ENCODE measurements at regions not wholly inside any gene's neighbourhood (a gene's known extent, or its start where the extent isn't known, plus 50 kb on each side); places are given as distances from the start of the nearest gene placed in this dataset.

- ChIA-PET POLR2A (no interaction called here), CTCF (no interaction called here)
- H3K36me3 ChIP-seq (ENCODE audit: control insufficient read depth in 4 of 4, insufficient read depth in 4 of 4, low read length in 3 of 4): no peaks in the 10 kb centered on the region
- no CpG with 5 or more reads among the region's 6 CpGs for WGBS (ENCODE audit: insufficient coverage)
- no peak for DNase-seq
- H3K27me3 ChIP-seq (replicated peaks in 2 of 5; ENCODE audit: control insufficient read depth in 4 of 5, insufficient read depth in 5 of 5, low read length in 4 of 5): no peaks in the 10 kb centered on the region
- no peak overlapping the region for H3K4me3 ChIP-seq (ENCODE audit: control insufficient read depth in 1 of 7, extremely low read depth in 1 of 7, insufficient read depth in 4 of 7, low read depth in 2 of 7, low read length in 6 of 7)
- H3K9me3 ChIP-seq (ENCODE audit: control extremely low read depth in 1 of 5, control insufficient read depth in 4 of 5, insufficient read depth in 2 of 5, low read depth in 1 of 5, low read length in 4 of 5): no peaks in the 10 kb centered on the region
- H3K27ac ChIP-seq (ENCODE audit: insufficient read depth in 1 of 2, low read depth in 1 of 2, low read length in 2 of 2, poor library complexity in 1 of 2, severe bottlenecking in 2 of 2): no peak overlapping the region
- H3K4me1 ChIP-seq (ENCODE audit: control extremely low read depth in 1 of 4, control insufficient read depth in 4 of 4, insufficient read depth in 4 of 4, low read length in 3 of 4): no peaks in the 10 kb centered on the region
Measured at GRCh38 chrX:6803607-6804006, 268.7 kb upstream of the VCX3A start.

GRCh38 chrX:6793000-6793399 is 258.1 kb upstream of the VCX3A start:
- Histone ChIP-seq H3K27me3 (replicated peaks in 2 of 5; ENCODE audit: control insufficient read depth in 4 of 5, insufficient read depth in 5 of 5, low read length in 4 of 5) (no peaks in the 10 kb centered on the region), H3K4me1 (ENCODE audit: control extremely low read depth in 1 of 4, control insufficient read depth in 4 of 4, insufficient read depth in 4 of 4, low read length in 3 of 4) (no peaks in the 10 kb centered on the region), H3K27ac (ENCODE audit: insufficient read depth in 1 of 2, low read depth in 1 of 2, low read length in 2 of 2, poor library complexity in 1 of 2, severe bottlenecking in 2 of 2) (no peak overlapping the region), H3K4me3 (ENCODE audit: control insufficient read depth in 1 of 7, extremely low read depth in 1 of 7, insufficient read depth in 4 of 7, low read depth in 2 of 7, low read length in 6 of 7) (no peak overlapping the region), H3K9me3 (ENCODE audit: control extremely low read depth in 1 of 5, control insufficient read depth in 4 of 5, insufficient read depth in 2 of 5, low read depth in 1 of 5, low read length in 4 of 5) (no peaks in the 10 kb centered on the region), H3K36me3 (ENCODE audit: control insufficient read depth in 4 of 4, insufficient read depth in 4 of 4, low read length in 3 of 4) (no peaks in the 10 kb centered on the region)
- no peak for DNase-seq
- WGBS (ENCODE audit: insufficient coverage): 86% methylated on average over 2 of the region's 5 CpGs
- POLR2A ChIA-PET: no interaction called here
- CTCF ChIA-PET: no interaction called here

- ChIA-PET CTCF (no interaction called here), POLR2A (no interaction called here)
- Histone ChIP-seq H3K27me3 (replicated peaks in 2 of 5; ENCODE audit: control insufficient read depth in 4 of 5, insufficient read depth in 5 of 5, low read length in 4 of 5) (peaks cover 0 to 6% (median 0%) of the 10 kb centered on the region in 5 experiments), H3K9me3 (ENCODE audit: control extremely low read depth in 1 of 5, control insufficient read depth in 4 of 5, insufficient read depth in 2 of 5, low read depth in 1 of 5, low read length in 4 of 5) (no peaks in the 10 kb centered on the region), H3K27ac (ENCODE audit: insufficient read depth in 1 of 2, low read depth in 1 of 2, low read length in 2 of 2, poor library complexity in 1 of 2, severe bottlenecking in 2 of 2) (no peak overlapping the region), H3K36me3 (ENCODE audit: control insufficient read depth in 4 of 4, insufficient read depth in 4 of 4, low read length in 3 of 4) (no peaks in the 10 kb centered on the region), H3K4me3 (ENCODE audit: control insufficient read depth in 1 of 7, extremely low read depth in 1 of 7, insufficient read depth in 4 of 7, low read depth in 2 of 7, low read length in 6 of 7) (no peak overlapping the region), H3K4me1 (ENCODE audit: control extremely low read depth in 1 of 4, control insufficient read depth in 4 of 4, insufficient read depth in 4 of 4, low read length in 3 of 4) (no peaks in the 10 kb centered on the region)
- no peak for DNase-seq
- WGBS (ENCODE audit: insufficient coverage): 100% methylated on average over 1 of the region's 3 CpGs
Measured at GRCh38 chrX:6783912-6784311, 249.0 kb upstream of the VCX3A start.

GRCh38 chrX:6782831-6783230 is 247.9 kb upstream of the VCX3A start:
- no peak overlapping the region for H3K4me3 ChIP-seq (ENCODE audit: control insufficient read depth in 1 of 7, extremely low read depth in 1 of 7, insufficient read depth in 4 of 7, low read depth in 2 of 7, low read length in 6 of 7)
- peaks cover 0 to 2% (median 0%) of the 10 kb centered on the region in 5 experiments for H3K9me3 ChIP-seq (ENCODE audit: control extremely low read depth in 1 of 5, control insufficient read depth in 4 of 5, insufficient read depth in 2 of 5, low read depth in 1 of 5, low read length in 4 of 5)
- 50% methylated on average over 1 of the region's 5 CpGs for WGBS (ENCODE audit: insufficient coverage)
- no peak for DNase-seq
- CTCF ChIA-PET: no interaction called here
- peaks cover 0 to 10% (median 0%) of the 10 kb centered on the region in 5 experiments for H3K27me3 ChIP-seq (replicated peaks in 2 of 5; ENCODE audit: control insufficient read depth in 4 of 5, insufficient read depth in 5 of 5, low read length in 4 of 5)
- no peaks in the 10 kb centered on the region for H3K36me3 ChIP-seq (ENCODE audit: control insufficient read depth in 4 of 4, insufficient read depth in 4 of 4, low read length in 3 of 4)
- H3K27ac ChIP-seq (ENCODE audit: insufficient read depth in 1 of 2, low read depth in 1 of 2, low read length in 2 of 2, poor library complexity in 1 of 2, severe bottlenecking in 2 of 2): no peak overlapping the region
- POLR2A ChIA-PET: no interaction called here
- H3K4me1 ChIP-seq (ENCODE audit: control extremely low read depth in 1 of 4, control insufficient read depth in 4 of 4, insufficient read depth in 4 of 4, low read length in 3 of 4): no peaks in the 10 kb centered on the region

- WGBS (ENCODE audit: insufficient coverage): 41% methylated on average over 20 of the region's 22 CpGs
Measured at GRCh38 chrX:6778544-6779503, 243.9 kb upstream of the VCX3A start.

GRCh38 chrX:6777238-6778002 is 242.5 kb upstream of the VCX3A start:
- H3K4me3 ChIP-seq (ENCODE audit: control insufficient read depth in 1 of 7, extremely low read depth in 1 of 7, insufficient read depth in 4 of 7, low read depth in 2 of 7, low read length in 6 of 7): no peak overlapping the region
- WGBS (ENCODE audit: insufficient coverage): 92% methylated on average over 3 of the region's 6 CpGs

More at GRCh38 chrX:6778544-6779503, 243.9 kb upstream of the VCX3A start:
- no peak overlapping the region for H3K27ac ChIP-seq (ENCODE audit: insufficient read depth in 1 of 2, low read depth in 1 of 2, low read length in 2 of 2, poor library complexity in 1 of 2, severe bottlenecking in 2 of 2)
- H3K36me3 ChIP-seq (ENCODE audit: control insufficient read depth in 4 of 4, insufficient read depth in 4 of 4, low read length in 3 of 4): no peaks in the 10 kb centered on the region
- H3K4me1 ChIP-seq (ENCODE audit: control extremely low read depth in 1 of 4, control insufficient read depth in 4 of 4, insufficient read depth in 4 of 4, low read length in 3 of 4): no peaks in the 10 kb centered on the region
- ChIA-PET CTCF (no interaction called here), POLR2A (no interaction called here)
- DNase-seq: no peak
- H3K4me3 ChIP-seq (ENCODE audit: control insufficient read depth in 1 of 7, extremely low read depth in 1 of 7, insufficient read depth in 4 of 7, low read depth in 2 of 7, low read length in 6 of 7): no peak overlapping the region
- peaks cover 0 to 2% (median 0%) of the 10 kb centered on the region in 5 experiments for H3K9me3 ChIP-seq (ENCODE audit: control extremely low read depth in 1 of 5, control insufficient read depth in 4 of 5, insufficient read depth in 2 of 5, low read depth in 1 of 5, low read length in 4 of 5)
- peaks cover 0 to 10% (median 3%) of the 10 kb centered on the region in 5 experiments for H3K27me3 ChIP-seq (replicated peaks in 2 of 5; ENCODE audit: control insufficient read depth in 4 of 5, insufficient read depth in 5 of 5, low read length in 4 of 5)

GRCh38 chrX:6770936-6771335 is 236.0 kb upstream of the VCX3A start:
- Histone ChIP-seq H3K9me3 (ENCODE audit: control extremely low read depth in 1 of 5, control insufficient read depth in 4 of 5, insufficient read depth in 2 of 5, low read depth in 1 of 5, low read length in 4 of 5) (no peaks in the 10 kb centered on the region), H3K4me1 (ENCODE audit: control extremely low read depth in 1 of 4, control insufficient read depth in 4 of 4, insufficient read depth in 4 of 4, low read length in 3 of 4) (no peaks in the 10 kb centered on the region), H3K27me3 (replicated peaks in 2 of 5; ENCODE audit: control insufficient read depth in 4 of 5, insufficient read depth in 5 of 5, low read length in 4 of 5) (no peaks in the 10 kb centered on the region), H3K36me3 (ENCODE audit: control insufficient read depth in 4 of 4, insufficient read depth in 4 of 4, low read length in 3 of 4) (no peaks in the 10 kb centered on the region), H3K4me3 (ENCODE audit: control insufficient read depth in 1 of 7, extremely low read depth in 1 of 7, insufficient read depth in 4 of 7, low read depth in 2 of 7, low read length in 6 of 7) (no peak overlapping the region), H3K27ac (ENCODE audit: insufficient read depth in 1 of 2, low read depth in 1 of 2, low read length in 2 of 2, poor library complexity in 1 of 2, severe bottlenecking in 2 of 2) (no peak overlapping the region)
- ChIA-PET CTCF (no interaction called here), POLR2A (no interaction called here)
- no peak for DNase-seq
- WGBS (ENCODE audit: insufficient coverage): 81% methylated on average over 3 of the region's 3 CpGs

More at GRCh38 chrX:6777238-6778002, 242.5 kb upstream of the VCX3A start:
- peaks cover 0 to 2% (median 0%) of the 10 kb centered on the region in 5 experiments for H3K9me3 ChIP-seq (ENCODE audit: control extremely low read depth in 1 of 5, control insufficient read depth in 4 of 5, insufficient read depth in 2 of 5, low read depth in 1 of 5, low read length in 4 of 5)
- H3K27me3 ChIP-seq (replicated peaks in 2 of 5; ENCODE audit: control insufficient read depth in 4 of 5, insufficient read depth in 5 of 5, low read length in 4 of 5): peaks cover 0 to 10% (median 3%) of the 10 kb centered on the region in 5 experiments
- H3K27ac ChIP-seq (ENCODE audit: insufficient read depth in 1 of 2, low read depth in 1 of 2, low read length in 2 of 2, poor library complexity in 1 of 2, severe bottlenecking in 2 of 2): no peak overlapping the region
- CTCF ChIA-PET: no interaction called here
- DNase-seq: no peak
- no peaks in the 10 kb centered on the region for H3K4me1 ChIP-seq (ENCODE audit: control extremely low read depth in 1 of 4, control insufficient read depth in 4 of 4, insufficient read depth in 4 of 4, low read length in 3 of 4)
- H3K36me3 ChIP-seq (ENCODE audit: control insufficient read depth in 4 of 4, insufficient read depth in 4 of 4, low read length in 3 of 4): no peaks in the 10 kb centered on the region
- POLR2A ChIA-PET: no interaction called here
